ENCODE measurements at regions not wholly inside any gene's neighbourhood (a gene's known extent, or its start where the extent isn't known, plus 50 kb on each side); places are given as distances from the start of the nearest gene placed in this dataset.

- TF ChIP-seq POLR2A (IDR thresholded peaks at IDR 0.05; ENCODE audit: low read depth, low read length) (no peak), TAF1 (IDR thresholded peaks at IDR 0.05; ENCODE audit: borderline replicate concordance, low read depth, low read length) (no peak)
These were observed 127.1 kb downstream of the ZIC5 start for GRCh38 chr13:99844421-99844820.

All from GM12892 (cell line).